ENCODE measurements at regions not wholly inside any gene's neighbourhood (a gene's known extent, or its start where the extent isn't known, plus 50 kb on each side); places are given as distances from the start of the nearest gene placed in this dataset.

GRCh38 chr2:151186011-151186410 is 75.7 kb downstream of the RBM43 start:
- TF ChIP-seq, protein P1, sequence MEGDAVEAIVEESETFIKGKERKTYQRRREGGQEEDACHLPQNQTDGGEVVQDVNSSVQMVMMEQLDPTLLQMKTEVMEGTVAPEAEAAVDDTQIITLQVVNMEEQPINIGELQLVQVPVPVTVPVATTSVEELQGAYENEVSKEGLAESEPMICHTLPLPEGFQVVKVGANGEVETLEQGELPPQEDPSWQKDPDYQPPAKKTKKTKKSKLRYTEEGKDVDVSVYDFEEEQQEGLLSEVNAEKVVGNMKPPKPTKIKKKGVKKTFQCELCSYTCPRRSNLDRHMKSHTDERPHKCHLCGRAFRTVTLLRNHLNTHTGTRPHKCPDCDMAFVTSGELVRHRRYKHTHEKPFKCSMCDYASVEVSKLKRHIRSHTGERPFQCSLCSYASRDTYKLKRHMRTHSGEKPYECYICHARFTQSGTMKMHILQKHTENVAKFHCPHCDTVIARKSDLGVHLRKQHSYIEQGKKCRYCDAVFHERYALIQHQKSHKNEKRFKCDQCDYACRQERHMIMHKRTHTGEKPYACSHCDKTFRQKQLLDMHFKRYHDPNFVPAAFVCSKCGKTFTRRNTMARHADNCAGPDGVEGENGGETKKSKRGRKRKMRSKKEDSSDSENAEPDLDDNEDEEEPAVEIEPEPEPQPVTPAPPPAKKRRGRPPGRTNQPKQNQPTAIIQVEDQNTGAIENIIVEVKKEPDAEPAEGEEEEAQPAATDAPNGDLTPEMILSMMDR (IDR thresholded peaks at IDR 0.05), result no peak
- TF ChIP-seq, protein P2, sequence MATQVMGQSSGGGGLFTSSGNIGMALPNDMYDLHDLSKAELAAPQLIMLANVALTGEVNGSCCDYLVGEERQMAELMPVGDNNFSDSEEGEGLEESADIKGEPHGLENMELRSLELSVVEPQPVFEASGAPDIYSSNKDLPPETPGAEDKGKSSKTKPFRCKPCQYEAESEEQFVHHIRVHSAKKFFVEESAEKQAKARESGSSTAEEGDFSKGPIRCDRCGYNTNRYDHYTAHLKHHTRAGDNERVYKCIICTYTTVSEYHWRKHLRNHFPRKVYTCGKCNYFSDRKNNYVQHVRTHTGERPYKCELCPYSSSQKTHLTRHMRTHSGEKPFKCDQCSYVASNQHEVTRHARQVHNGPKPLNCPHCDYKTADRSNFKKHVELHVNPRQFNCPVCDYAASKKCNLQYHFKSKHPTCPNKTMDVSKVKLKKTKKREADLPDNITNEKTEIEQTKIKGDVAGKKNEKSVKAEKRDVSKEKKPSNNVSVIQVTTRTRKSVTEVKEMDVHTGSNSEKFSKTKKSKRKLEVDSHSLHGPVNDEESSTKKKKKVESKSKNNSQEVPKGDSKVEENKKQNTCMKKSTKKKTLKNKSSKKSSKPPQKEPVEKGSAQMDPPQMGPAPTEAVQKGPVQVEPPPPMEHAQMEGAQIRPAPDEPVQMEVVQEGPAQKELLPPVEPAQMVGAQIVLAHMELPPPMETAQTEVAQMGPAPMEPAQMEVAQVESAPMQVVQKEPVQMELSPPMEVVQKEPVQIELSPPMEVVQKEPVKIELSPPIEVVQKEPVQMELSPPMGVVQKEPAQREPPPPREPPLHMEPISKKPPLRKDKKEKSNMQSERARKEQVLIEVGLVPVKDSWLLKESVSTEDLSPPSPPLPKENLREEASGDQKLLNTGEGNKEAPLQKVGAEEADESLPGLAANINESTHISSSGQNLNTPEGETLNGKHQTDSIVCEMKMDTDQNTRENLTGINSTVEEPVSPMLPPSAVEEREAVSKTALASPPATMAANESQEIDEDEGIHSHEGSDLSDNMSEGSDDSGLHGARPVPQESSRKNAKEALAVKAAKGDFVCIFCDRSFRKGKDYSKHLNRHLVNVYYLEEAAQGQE (IDR thresholded peaks at IDR 0.05; ENCODE audit: insufficient read depth in 1 of 2, low read depth in 2 of 2, low read length in 1 of 2), result no peak
- TF ChIP-seq POLR2AphosphoS5 (IDR thresholded peaks at IDR 0.05; ENCODE audit: low read depth, low read length) (no peak), TCF7L2 (IDR thresholded peaks at IDR 0.05; ENCODE audit: low read depth, low read length) (no peak), SIN3A (IDR thresholded peaks at IDR 0.05; ENCODE audit: borderline replicate concordance, insufficient read depth, low read depth, low read length) (no peak)
